A549 (cell line): ENCODE measurements at regions not wholly inside any gene's neighbourhood (a gene's known extent, or its start where the extent isn't known, plus 50 kb on each side); places are given as distances from the start of the nearest gene placed in this dataset.

ENCODE experiments used
- CTCF ChIP-seq: fragments of >200 bp; sonication (Bioruptor Twin); formaldehyde crosslinking; IDR thresholded peaks from 3 replicates; pipeline ENCODE4 v1.5.1; 2016
- JUNB ChIP-seq: fragments of >200 bp; sonication (Bioruptor Twin); formaldehyde crosslinking; IDR thresholded peaks from 2 replicates; pipeline ENCODE4 v1.6.1; 2016
- MAX ChIP-seq: IDR thresholded peaks from 2 replicates; pipeline ENCODE4 v1.6.1; 2012
- POLR2A ChIP-seq: IDR thresholded peaks from 2 replicates; pipeline ENCODE4 v1.6.1; 2012; ENCODE audit warnings: mild to moderate bottlenecking, low read length
- RAD21 ChIP-seq, 2 experiments: fragments of >200 bp in 1 of 2; sonication (Bioruptor Twin) in 1 of 2; formaldehyde crosslinking in 1 of 2; IDR thresholded peaks in 1 of 2; conservative IDR thresholded peaks in 1 of 2; 2 replicates in 1 of 2; 3 replicates in 1 of 2; pipeline ENCODE4 v1.6.1; 2012 to 2018; ENCODE audit warnings: inconsistent platforms in 1 of 2

GRCh38 chr14:99040711-99041110 lies 231.3 kb downstream of the BCL11B start:
- TF ChIP-seq JUNB (no peak), MAX (no peak), POLR2A (no peak), RAD21 (conservative IDR thresholded peaks at IDR 0.05 in 1 of 2, IDR thresholded peaks at IDR 0.05 in 1 of 2) (no peak), CTCF (no peak)
